Heart left ventricle (tissue), 16 donors: ENCODE measurements at regions not wholly inside any gene's neighbourhood (a gene's known extent, or its start where the extent isn't known, plus 50 kb on each side); places are given as distances from the start of the nearest gene placed in this dataset.
A peak's percentile ranks its signal among the peaks of the same experiment; 100 is the strongest.

Source experiments
- ATAC-seq, 4 donors: fragments of 200-7000 bp; cut with Tn5 transposase; one replicate each; pipeline ENCODE4 v1.9.1; 2020 to 2022; ENCODE audit warnings: moderate library complexity in 4 of 4, mild to moderate bottlenecking in 3 of 4, moderate number of reproducible peaks in 1 of 4
- DNase-seq, 5 donors: peaks; one replicate each; pipeline ENCODE4 v3.0.0-alpha.2; 2020
- H3K27ac ChIP-seq, 12 donors: fragments of 200-600 bp; sonication (generic) in 4 of 12; one replicate each; pipeline versions ENCODE4 v1.5.0 to v1.8.0; 2016 to 2022; ENCODE audit warnings: mild to moderate bottlenecking in 2 of 12
- H3K27me3 ChIP-seq, 9 donors: fragments of 200-600 bp; sonication (generic) in 2 of 9; one replicate each; pipeline versions ENCODE4 v1.5.1 to v1.8.0; 2016 to 2022; ENCODE audit warnings: mild to moderate bottlenecking in 3 of 9
- H3K36me3 ChIP-seq, 9 donors: fragments of 200-600 bp; sonication (generic) in 2 of 9; one replicate each; pipeline versions ENCODE4 v1.5.0 to v1.8.0; 2018 to 2022; ENCODE audit warnings: mild to moderate bottlenecking in 2 of 9
- H3K4me1 ChIP-seq, 12 donors: fragments of 200-600 bp; sonication (generic) in 4 of 12; one replicate each; pipeline versions ENCODE4 v1.5.0 to v1.8.0; 2016 to 2022; ENCODE audit warnings: mild to moderate bottlenecking in 3 of 12
- H3K4me3 ChIP-seq, 12 donors: fragments of 200-600 bp; sonication (generic) in 4 of 12; one replicate each; pipeline versions ENCODE4 v1.5.0 to v1.8.0; 2017 to 2022; ENCODE audit warnings: mild to moderate bottlenecking in 9 of 12, moderate library complexity in 4 of 12
- H3K9me3 ChIP-seq, 12 donors: fragments of 200-600 bp; sonication (generic) in 4 of 12; one replicate each; pipeline versions ENCODE4 v1.5.0 to v1.8.0; 2016 to 2022; ENCODE audit warnings: mild to moderate bottlenecking in 1 of 12
- POLR2A ChIP-seq, 2 donors: fragments of 450-650 bp; IDR thresholded peaks; one replicate each; pipeline ENCODE4 v1.6.1; 2017; ENCODE audit warnings: antibody characterized with exemption in 2 of 2, mild to moderate bottlenecking in 2 of 2, moderate library complexity in 2 of 2
- whole genome bisulfite sequencing, 4 donors: extraction: QIAGEN DNeasy Blood & Tissue Kit in 2 of 4; methylation state at CpG; one replicate each; pipeline versions ENCODE4 v1.1.5 to v1.1.7; 2013 to 2018; 5-methylcytosine and 5-hydroxymethylcytosine counted together
- intact Hi-C, 10 donors: fragments of 100-400 bp; cut with DNase I; formaldehyde crosslinking; loops; one replicate each; pipeline versions ENCODE4 v1.11.1 to v1.14.2; 2022
- TF ChIP-seq, protein P1 (sequence below), 12 donors: fragments of 200-600 bp; sonication (generic) in 4 of 12; IDR thresholded peaks; one replicate each; pipeline versions ENCODE4 v1.5.0 to v1.8.0; 2018 to 2022; ENCODE audit warnings: antibody characterized with exemption in 12 of 12, mild to moderate bottlenecking in 5 of 12
- donor health status: ischemic (EF 13 %, LVEDD 7.1; RV severe dilation, severe dysfunction).
- donor health status: healthy with polysubstance abuse.
- donor health status: DM: no; HTN: yes; CAD: no.
- donor health status: DM: no; HTN: no; CAD: no.
- donor health status: ischemic (EF 25% LVEDD 6.9; RV normal size, moderate dysfunction).
- donor health status: ischemic (EF 25% LVEDD 5.7; RV mildly dilated, moderate dysfunction).
- donor health status: healthy.
- donor health status: DM: yes; HTN: yes; CAD: no.
- donor health status: ischemic (EF 35%, LVEDD 5.7; RV mildly dilated, moderate dysfunction).
- donor health status: nonischemic (EF 11% LVEDD 7.7; RV severe dilation, severe dysfunction).
- donor health status: DM: yes; HTN: yes; CAD: no.
- donor health status: PGD.
- donor health status: ischemic (EF 29% LVEDD 5.4; RV normal size, mild dysfunction).
- donor health status: nonischemic (EF 23%, LVEDD 6.1; RV moderate dilation, normal function).

DNA sequence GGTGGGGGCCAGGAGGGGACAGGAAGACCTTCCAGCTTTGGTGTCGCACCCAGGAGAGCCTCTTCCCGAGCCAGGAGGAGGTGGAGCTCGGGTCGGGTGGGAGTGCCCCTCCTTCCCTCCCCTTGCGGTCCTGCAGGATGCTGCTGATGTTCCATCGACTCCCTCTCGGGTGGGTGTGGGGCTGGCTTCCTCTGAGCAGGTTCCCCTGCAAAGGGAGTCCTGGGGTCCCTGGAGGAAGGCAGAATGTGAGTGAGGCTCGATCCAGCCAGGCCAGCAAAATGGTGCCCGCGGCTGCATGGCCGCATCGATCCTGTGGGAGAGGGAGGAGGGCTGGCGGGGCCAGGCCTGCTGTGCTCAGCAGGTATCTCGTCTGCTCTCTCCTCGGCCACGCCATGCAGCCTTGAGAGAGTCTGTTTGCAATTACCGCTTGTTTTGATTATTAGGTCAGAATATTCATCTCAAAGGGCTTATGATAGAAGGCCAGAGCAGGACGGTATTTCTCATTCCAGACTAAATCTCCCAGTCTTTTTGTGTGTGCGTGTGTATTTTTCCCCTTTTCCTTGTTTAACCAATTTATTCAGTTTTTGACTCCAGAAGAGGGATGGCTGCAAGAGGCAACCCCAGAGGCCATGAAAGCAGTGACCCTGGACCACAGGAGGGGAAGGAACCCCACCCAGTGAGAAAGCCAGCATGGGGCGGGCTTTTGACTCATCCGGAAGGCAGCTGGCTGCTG, 137.3 kb upstream of the ZMIZ1 start:
- peak; percentile 62 to 88 (median 80) for ATAC-seq
- peaks cover 0 to 22% (median 9%) of the 10 kb centered on the region in 12 donors for H3K4me1 ChIP-seq
- H3K36me3 ChIP-seq, result no peaks in the 10 kb centered on the region
- no peaks in the 10 kb centered on the region for H3K27me3 ChIP-seq
- intact Hi-C loops, result loop anchor here in 1 of 10 donors (5.0 kb wide), 1 partner anchor 41 kb away; no protein-coding TSS in a partner anchor
- H3K4me3 ChIP-seq, result no peak overlapping the region
- TF ChIP-seq, protein P1, sequence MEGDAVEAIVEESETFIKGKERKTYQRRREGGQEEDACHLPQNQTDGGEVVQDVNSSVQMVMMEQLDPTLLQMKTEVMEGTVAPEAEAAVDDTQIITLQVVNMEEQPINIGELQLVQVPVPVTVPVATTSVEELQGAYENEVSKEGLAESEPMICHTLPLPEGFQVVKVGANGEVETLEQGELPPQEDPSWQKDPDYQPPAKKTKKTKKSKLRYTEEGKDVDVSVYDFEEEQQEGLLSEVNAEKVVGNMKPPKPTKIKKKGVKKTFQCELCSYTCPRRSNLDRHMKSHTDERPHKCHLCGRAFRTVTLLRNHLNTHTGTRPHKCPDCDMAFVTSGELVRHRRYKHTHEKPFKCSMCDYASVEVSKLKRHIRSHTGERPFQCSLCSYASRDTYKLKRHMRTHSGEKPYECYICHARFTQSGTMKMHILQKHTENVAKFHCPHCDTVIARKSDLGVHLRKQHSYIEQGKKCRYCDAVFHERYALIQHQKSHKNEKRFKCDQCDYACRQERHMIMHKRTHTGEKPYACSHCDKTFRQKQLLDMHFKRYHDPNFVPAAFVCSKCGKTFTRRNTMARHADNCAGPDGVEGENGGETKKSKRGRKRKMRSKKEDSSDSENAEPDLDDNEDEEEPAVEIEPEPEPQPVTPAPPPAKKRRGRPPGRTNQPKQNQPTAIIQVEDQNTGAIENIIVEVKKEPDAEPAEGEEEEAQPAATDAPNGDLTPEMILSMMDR (IDR thresholded peaks at IDR 0.05), result no peak
- TF ChIP-seq POLR2A (IDR thresholded peaks at IDR 0.05), result no peak
- DNase-seq, result peak in 4 of 5 donors; percentile 52 to 77 (median 70)
- H3K27ac ChIP-seq, result peak overlapping the region in 10 of 12 donors; percentile 45 to 74 (median 57)
- H3K9me3 ChIP-seq, result no peaks in the 10 kb centered on the region
- 61 to 67% (median 64%) methylated on average over 18 to 21 of the region's 21 CpGs for WGBS, 4 donors

DNA sequence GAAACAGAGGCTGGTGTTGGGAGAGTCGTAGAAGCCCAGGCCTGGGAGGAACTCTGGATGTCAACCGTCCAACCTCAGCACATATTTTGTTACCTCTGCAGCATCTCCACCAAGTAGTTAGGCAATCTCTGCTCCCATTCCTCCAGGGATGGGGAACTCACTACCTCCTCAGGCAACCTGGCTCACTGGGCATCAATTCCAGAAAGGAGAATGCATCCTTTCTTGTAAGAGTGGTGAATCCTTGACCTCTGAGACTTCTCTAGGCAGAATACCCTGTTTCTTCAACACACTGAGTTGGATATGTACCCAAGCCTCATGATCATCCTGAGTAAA, 136.7 kb upstream of the ZMIZ1 start:
- no peak for TF ChIP-seq POLR2A (IDR thresholded peaks at IDR 0.05)
- H3K27ac ChIP-seq, result peak overlapping the region in 8 of 12 donors; percentile 45 to 74 (median 57)
- ATAC-seq, result no peak
- intact Hi-C loops, result loop anchor here in 1 of 10 donors (5.0 kb wide), 1 partner anchor 40 kb away; no protein-coding TSS in a partner anchor
- H3K27me3 ChIP-seq, result no peaks in the 10 kb centered on the region
- 37 to 63% (median 51%) methylated on average over 2 of the region's 2 CpGs for WGBS, 4 donors
- no peaks in the 10 kb centered on the region for H3K36me3 ChIP-seq
- DNase-seq, result no peak
- no peak overlapping the region for H3K4me3 ChIP-seq
- H3K4me1 ChIP-seq, result peaks cover 0 to 25% (median 9%) of the 10 kb centered on the region in 12 donors
- H3K9me3 ChIP-seq, result no peaks in the 10 kb centered on the region

DNA sequence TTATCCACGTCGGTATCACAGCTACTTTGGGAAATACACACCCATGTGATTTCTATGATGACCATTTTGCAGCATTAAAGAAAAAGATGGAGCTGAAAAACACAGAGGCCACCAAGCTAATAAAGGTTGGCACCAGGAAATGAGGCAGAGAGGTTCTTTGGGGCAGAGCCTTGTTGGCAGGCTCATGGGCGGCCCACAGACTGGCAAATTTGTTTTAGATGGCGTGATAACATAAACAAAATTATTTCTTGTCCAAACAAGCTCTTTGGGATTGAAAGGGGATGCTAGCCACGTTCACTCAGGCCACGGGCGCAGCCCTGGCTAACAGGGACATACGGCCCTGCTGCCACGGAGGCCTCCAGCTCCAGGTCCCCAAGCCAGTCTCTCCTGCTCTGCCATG, 135.9 kb upstream of the ZMIZ1 start:
- H3K27me3 ChIP-seq, result no peaks in the 10 kb centered on the region
- ATAC-seq (no peak), DNase-seq (no peak)
- H3K27ac ChIP-seq, result peak overlapping the region in 2 of 12 donors; percentile 57 to 59
- intact Hi-C loops, result loop anchor here in 1 of 10 donors (5.0 kb wide), 1 partner anchor 39 kb away; no protein-coding TSS in a partner anchor
- no peak overlapping the region for H3K4me3 ChIP-seq
- H3K36me3 ChIP-seq, result no peaks in the 10 kb centered on the region
- peaks cover 0 to 33% (median 10%) of the 10 kb centered on the region in 12 donors for H3K4me1 ChIP-seq
- 92 to 98% (median 96%) methylated on average over 9 of the region's 9 CpGs for whole genome bisulfite sequencing, 4 donors
- no peaks in the 10 kb centered on the region for H3K9me3 ChIP-seq
- TF ChIP-seq POLR2A (IDR thresholded peaks at IDR 0.05), result no peak
- TF ChIP-seq, protein P1 (IDR thresholded peaks at IDR 0.05), result no peak

DNA sequence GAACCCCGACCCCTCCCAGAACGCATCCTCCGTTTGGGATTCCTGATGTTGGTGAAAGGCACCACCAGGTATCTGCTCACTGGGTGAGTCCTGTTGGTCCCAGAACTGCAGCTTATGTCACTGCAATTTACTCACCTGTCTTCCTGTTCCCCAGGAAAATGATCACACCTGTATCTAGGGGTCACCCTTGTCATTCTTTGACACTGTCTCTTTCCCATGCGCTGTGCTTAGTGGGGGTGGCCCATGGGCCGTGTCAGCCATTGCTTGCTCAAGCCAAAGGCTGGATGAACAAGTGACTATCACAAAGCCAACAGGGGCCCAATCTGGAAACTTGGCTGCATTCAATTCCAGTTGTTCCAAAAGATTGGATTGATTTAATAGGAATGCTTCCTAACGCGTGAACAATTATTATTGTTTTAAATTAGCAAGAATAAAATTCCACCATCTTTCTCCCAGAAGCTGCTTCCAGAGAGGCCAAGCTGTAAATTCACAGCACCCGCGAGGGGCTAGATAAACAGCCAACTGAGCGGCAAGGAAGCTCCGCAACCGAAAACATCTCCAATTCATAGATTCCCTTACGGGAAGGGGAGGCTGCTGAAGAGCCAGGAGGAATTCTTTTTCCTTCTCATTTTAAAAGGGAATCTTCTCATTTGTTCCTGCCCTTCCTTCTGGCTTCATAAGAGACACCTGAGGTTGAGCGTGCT, 134.8 kb upstream of the ZMIZ1 start:
- DNase-seq, result no peak
- no peak for ATAC-seq
- peaks cover 0 to 39% (median 10%) of the 10 kb centered on the region in 12 donors for H3K4me1 ChIP-seq

More for the DNA sequence above, 134.8 kb upstream of the ZMIZ1 start:
- intact Hi-C loops, result loop anchor here in 1 of 10 donors (5.0 kb wide), 1 partner anchor 38 kb away; no protein-coding TSS in a partner anchor
- Histone ChIP-seq H3K4me3 (no peak overlapping the region), H3K27ac (no peak overlapping the region), H3K9me3 (no peaks in the 10 kb centered on the region), H3K27me3 (no peaks in the 10 kb centered on the region), H3K36me3 (no peaks in the 10 kb centered on the region)
- WGBS, 4 donors, result 80 to 97% (median 89%) methylated on average over 14 of the region's 14 CpGs
- TF ChIP-seq, protein P1 (IDR thresholded peaks at IDR 0.05), result no peak
- TF ChIP-seq POLR2A (IDR thresholded peaks at IDR 0.05), result no peak
